PC-3 (cell line): ENCODE measurements at regions not wholly inside any gene's neighbourhood (a gene's known extent, or its start where the extent isn't known, plus 50 kb on each side); places are given as distances from the start of the nearest gene placed in this dataset.

Source experiments
- ATAC-seq: fragments of 200-7000 bp; cut with Tn5 transposase; 2 replicates; pipeline ENCODE4 v1.9.1; 2020; ENCODE audit warnings: mild to moderate bottlenecking, moderate library complexity
- BruUV-seq: library from RNA; stranded (reverse); fragments of 400-500 nt; replicated peaks from 2 replicates; lab custom pipeline; 2021; lab: Mats Ljungman, UMichigan
- CTCF ChIA-PET: fragments of 300-600 bp; sonication (Branson Sonifier 250); formaldehyde crosslinking; loops from one replicate; lab custom pipeline; 2022; ENCODE audit warnings: antibody characterized with exemption; lab: Charles Lee
- POLR2A ChIA-PET: fragments of 300-600 bp; sonication (Branson Sonifier 250); formaldehyde crosslinking; loops from one replicate; lab custom pipeline; 2022; ENCODE audit warnings: antibody characterized with exemption; ENCODE audit not compliant: unreplicated experiment; lab: Charles Lee
- DNase-seq: peaks from one replicate; pipeline ENCODE4 v3.0.0-alpha.2; 2015
- H2AFZ ChIP-seq: fragments of 300-600 bp; sonication (generic); 2 replicates; pipeline ENCODE4 v1.6.0; 2016; ENCODE audit warnings: antibody characterized with exemption, low read length
- H3F3A ChIP-seq: fragments of 300-600 bp; sonication (generic); one replicate; pipeline ENCODE4 v1.6.0; 2017; ENCODE audit warnings: antibody characterized with exemption, low read length, control low read depth, mild to moderate bottlenecking; ENCODE audit not compliant: unreplicated experiment
- H3K27ac ChIP-seq: fragments of 300-600 bp; sonication (generic); 2 replicates; pipeline ENCODE4 v1.5.1; 2016; ENCODE audit warnings: mild to moderate bottlenecking, low read length
- H3K27me3 ChIP-seq: fragments of 300-600 bp; sonication (generic); 2 replicates; pipeline ENCODE4 v1.6.1; 2016; ENCODE audit warnings: low read length, mixed read lengths
- H3K36me3 ChIP-seq: fragments of 300-600 bp; sonication (generic); 2 replicates; pipeline ENCODE4 v1.6.1; 2016; ENCODE audit warnings: low read depth, mixed run types, low read length, mixed read lengths
- H3K4me1 ChIP-seq: fragments of 300-600 bp; sonication (generic); 2 replicates; pipeline ENCODE4 v1.5.1; 2016; ENCODE audit warnings: low read length; ENCODE audit not compliant: insufficient read depth
- H3K4me2 ChIP-seq: fragments of 300-600 bp; sonication (generic); 2 replicates; pipeline ENCODE4 v1.6.0; 2016; ENCODE audit warnings: low read length
- H3K4me3 ChIP-seq: fragments of 300-600 bp; sonication (generic); 2 replicates; pipeline ENCODE4 v1.5.1; 2016; ENCODE audit warnings: mild to moderate bottlenecking, low read length, mixed read lengths
- H3K79me2 ChIP-seq: fragments of 300-600 bp; sonication (generic); 2 replicates; pipeline ENCODE4 v1.6.1; 2017; ENCODE audit warnings: low read length, mixed read lengths
- H3K9ac ChIP-seq: fragments of 300-600 bp; sonication (generic); 2 replicates; pipeline ENCODE4 v1.6.0; 2016; ENCODE audit warnings: mild to moderate bottlenecking, low read length
- H3K9me2 ChIP-seq: fragments of 300-600 bp; sonication (generic); replicated peaks from 2 replicates; pipeline ENCODE4 v1.6.1; 2016; ENCODE audit warnings: mixed run types, low read length, mixed read lengths
- H3K9me3 ChIP-seq: fragments of 300-600 bp; sonication (generic); 2 replicates; pipeline ENCODE4 v1.6.1; 2016; ENCODE audit warnings: low read length, mixed read lengths
- H4K20me1 ChIP-seq: fragments of 300-600 bp; sonication (generic); 2 replicates; pipeline ENCODE4 v1.6.1; 2016; ENCODE audit warnings: low read length, mixed read lengths
- CTCF ChIP-seq: fragments of 300-600 bp; sonication (generic); conservative IDR thresholded peaks from 2 replicates; pipeline ENCODE4 v1.5.1; 2017; ENCODE audit warnings: antibody characterized with exemption, low read depth, mild to moderate bottlenecking, low read length
- EZH2 ChIP-seq: fragments of 300-600 bp; sonication (generic); IDR thresholded peaks from one replicate; pipeline ENCODE4 v1.6.1; 2017; ENCODE audit warnings: antibody characterized with exemption, mild to moderate bottlenecking, low read length; ENCODE audit not compliant: unreplicated experiment
- EZH2phosphoT487 ChIP-seq: fragments of 300-600 bp; sonication (generic); IDR thresholded peaks from 2 replicates; pipeline ENCODE4 v1.6.1; 2018; ENCODE audit warnings: mild to moderate bottlenecking, antibody characterized with exemption, low read length, borderline replicate concordance
- intact Hi-C: fragments of 100-400 bp; cut with micrococcal nuclease; formaldehyde crosslinking; loops from 2 replicates; pipeline ENCODE4 v1.9.0; 2023

GRCh38 chr4:137775701-137776100 lies 243.4 kb upstream of the PCDH18 start:
- Histone ChIP-seq H3K4me3 (no peak overlapping the region), H3F3A (no peaks in the 10 kb centered on the region), H4K20me1 (no peaks in the 10 kb centered on the region), H3K4me2 (no peak overlapping the region), H3K36me3 (no peaks in the 10 kb centered on the region), H3K9me3 (no peaks in the 10 kb centered on the region), H3K79me2 (no peaks in the 10 kb centered on the region), H3K4me1 (no peaks in the 10 kb centered on the region), H3K9ac (no peak overlapping the region), H3K9me2 (no peaks in the 10 kb centered on the region), H3K27me3 (no peaks in the 10 kb centered on the region), H2AFZ (no peak overlapping the region), H3K27ac (no peak overlapping the region)
- CTCF ChIA-PET: no interaction called here
- no peak for TF ChIP-seq EZH2
- no peak for TF ChIP-seq CTCF
- no peak for TF ChIP-seq EZH2phosphoT487
- BruUV-seq: no TSS peak
- ATAC-seq (no peak), DNase-seq (no peak)
- intact Hi-C loops: no loop called here
- POLR2A ChIA-PET: no interaction called here

GRCh38 chr4:137774501-137774900 lies 242.2 kb upstream of the PCDH18 start:
- Histone ChIP-seq H3K4me1 (no peaks in the 10 kb centered on the region), H3K4me3 (no peak overlapping the region), H3K4me2 (no peak overlapping the region), H3K9ac (no peak overlapping the region), H3K36me3 (no peaks in the 10 kb centered on the region), H3K27ac (no peak overlapping the region), H4K20me1 (no peaks in the 10 kb centered on the region), H3K9me3 (no peaks in the 10 kb centered on the region), H3K9me2 (no peaks in the 10 kb centered on the region), H3K27me3 (no peaks in the 10 kb centered on the region), H3F3A (no peaks in the 10 kb centered on the region), H3K79me2 (no peaks in the 10 kb centered on the region), H2AFZ (no peak overlapping the region)
- ChIA-PET POLR2A (no interaction called here), CTCF (no interaction called here)
- intact Hi-C loops: no loop called here
- no TSS peak for BruUV-seq
- DNase-seq (no peak), ATAC-seq (no peak)
- TF ChIP-seq EZH2phosphoT487 (no peak), CTCF (no peak), EZH2 (no peak)

- TF ChIP-seq EZH2phosphoT487 (no peak), EZH2 (no peak), CTCF (no peak)
- no peaks in the 10 kb centered on the region for H3K9me3 ChIP-seq
- BruUV-seq: no TSS peak
- H3F3A ChIP-seq: no peaks in the 10 kb centered on the region
- no peaks in the 10 kb centered on the region for H3K36me3 ChIP-seq
- no peaks in the 10 kb centered on the region for H3K79me2 ChIP-seq
- CTCF ChIA-PET: no interaction called here
- H3K27me3 ChIP-seq: no peaks in the 10 kb centered on the region
- H3K27ac ChIP-seq: no peak overlapping the region
- no peaks in the 10 kb centered on the region for H4K20me1 ChIP-seq
- POLR2A ChIA-PET: no interaction called here
- ATAC-seq: no peak
- no peak overlapping the region for H2AFZ ChIP-seq
- intact Hi-C loops: no loop called here
- H3K4me2 ChIP-seq: no peak overlapping the region
- H3K4me1 ChIP-seq: no peaks in the 10 kb centered on the region
- H3K9ac ChIP-seq: no peak overlapping the region
- H3K9me2 ChIP-seq: no peaks in the 10 kb centered on the region
- no peak for DNase-seq
- no peak overlapping the region for H3K4me3 ChIP-seq
Observed at GRCh38 chr4:137768881-137769280, 236.6 kb upstream of the PCDH18 start.
